ENCODE measurements at regions not wholly inside any gene's neighbourhood (a gene's known extent, or its start where the extent isn't known, plus 50 kb on each side); places are given as distances from the start of the nearest gene placed in this dataset.
A peak's percentile ranks its signal among the peaks of the same experiment; 100 is the strongest.

- TF ChIP-seq ZNF615 (CRISPR knock-in tag; IDR thresholded peaks at IDR 0.05; ENCODE audit: borderline replicate concordance), result no peak
- TF ChIP-seq ZNF431 (CRISPR knock-in tag; IDR thresholded peaks at IDR 0.05; ENCODE audit: borderline replicate concordance, low read depth), result 0 out of 2 replicates have a peak, but pooled peaks have one; percentile 37
- TF ChIP-seq ATF6 (CRISPR knock-in tag; conservative IDR thresholded peaks at IDR 0.05), result 0 out of 2 replicates have a peak, but pooled peaks have one; percentile 44
- peak; percentile 51; the same call in 1 of the 2 replicates for TF ChIP-seq ZKSCAN1 (IDR thresholded peaks at IDR 0.05; ENCODE audit: low read length)
- TF ChIP-seq MED8 (CRISPR knock-in tag; IDR thresholded peaks at IDR 0.05; ENCODE audit: insufficient replicate concordance), result no peak
Observed at GRCh38 chr16:85234310-85235204, 122.3 kb upstream of the CIBAR2 start (continued).

GRCh38 chr16:85235991-85236817, 123.9 kb upstream of the CIBAR2 start:
- H3K36me3 ChIP-seq (replicated peaks in 1 of 2; ENCODE audit: control insufficient read depth in 1 of 2, insufficient read depth in 2 of 2, low read length in 2 of 2), result no peaks in the 10 kb centered on the region
- H3K9ac ChIP-seq (ENCODE audit: insufficient read depth, low read depth, low read length), result no peak overlapping the region
- in situ Hi-C loops (cut with HindIII; ENCODE audit: extremely low pct_ligation_motif_present, low pct_unique_long_range_greater_than_20kb) (no loop called here), intact Hi-C loops (cut with micrococcal nuclease; ENCODE audit: unreplicated experiment) (no loop called here)
- ChIA-PET POLR2A (no interaction called here), CTCF (ENCODE audit: low intra/inter-chr PET ratio, low total read pairs) (no interaction called here)
- no peak for ATAC-seq
- no peaks in the 10 kb centered on the region for H3K9me3 ChIP-seq (ENCODE audit: low read length)
- H2AFZ ChIP-seq (ENCODE audit: low read length), result no peak overlapping the region
- no peak overlapping the region for H3K4me2 ChIP-seq (ENCODE audit: low read depth, low read length)
- no peaks in the 10 kb centered on the region; a peak in 1 of 5 replicates for H3K27me3 ChIP-seq (ENCODE audit: control insufficient read depth in 1 of 2, insufficient read depth in 2 of 2, low read length in 2 of 2)
- no peak overlapping the region for H3K27ac ChIP-seq (ENCODE audit: extremely low read length, insufficient read depth, low read length)
- BruUV-seq (replicated peaks), result no TSS peak
- FAIRE-seq, result no peak
- 73% methylated on average over 20 of the region's 20 CpGs for WGBS (ENCODE audit: low lambda C conversion rate)
- H3K4me3 ChIP-seq (replicated peaks in 1 of 3; ENCODE audit: insufficient read depth in 1 of 3, low read depth in 2 of 3, low read length in 3 of 3), result no peak overlapping the region
- H3K4me1 ChIP-seq (ENCODE audit: insufficient read depth, low read length), result peaks cover 22% of the 10 kb centered on the region
- H3K79me2 ChIP-seq (ENCODE audit: insufficient read depth, low read length), result no peaks in the 10 kb centered on the region
- H4K20me1 ChIP-seq (ENCODE audit: insufficient read depth, low read length), result 0 out of 2 replicates have a peak, but pooled peaks cover 3% of the 10 kb centered on the region
- no peak for DNase-seq (ENCODE audit: low spot score)
- TF ChIP-seq ZFP36 (IDR thresholded peaks at IDR 0.05; ENCODE audit: borderline replicate concordance, low read depth, low read length, partially characterized antibody) (peak; percentile 37), ADNP (CRISPR knock-in tag; IDR thresholded peaks at IDR 0.05) (peak; percentile 34; the same call in 1 of the 2 replicates), ARID4A (CRISPR knock-in tag; IDR thresholded peaks at IDR 0.05; ENCODE audit: borderline replicate concordance) (no peak), FOXA3 (CRISPR knock-in tag; IDR thresholded peaks at IDR 0.05) (no peak), RAD51 (IDR thresholded peaks at IDR 0.05; ENCODE audit: borderline replicate concordance) (no peak), ZBTB33 (CRISPR knock-in tag; IDR thresholded peaks at IDR 0.05) (no peak), NAIF1 (CRISPR knock-in tag; IDR thresholded peaks at IDR 0.05; ENCODE audit: borderline replicate concordance) (no peak)
